ENCODE measurements at regions not wholly inside any gene's neighbourhood (a gene's known extent, or its start where the extent isn't known, plus 50 kb on each side); places are given as distances from the start of the nearest gene placed in this dataset.

GRCh38 chr4:41426539-41426938, 111.4 kb upstream of the LIMCH1 start:
- no peak for TF ChIP-seq NFIC (IDR thresholded peaks at IDR 0.05)
- TF ChIP-seq MAX (IDR thresholded peaks at IDR 0.05): no peak
- TF ChIP-seq TEAD4 (IDR thresholded peaks at IDR 0.05): no peak
- no peak for TF ChIP-seq FOXM1 (IDR thresholded peaks at IDR 0.05; ENCODE audit: borderline replicate concordance, low read depth)
- TF ChIP-seq USF1 (IDR thresholded peaks at IDR 0.05): no peak
- TF ChIP-seq REST (IDR thresholded peaks at IDR 0.05; ENCODE audit: low read depth): no peak
- no peak for TF ChIP-seq TCF12 (IDR thresholded peaks at IDR 0.05; ENCODE audit: low read depth)
- TF ChIP-seq CREB1 (IDR thresholded peaks at IDR 0.05; ENCODE audit: low read depth): no peak
- TF ChIP-seq TAF1 (IDR thresholded peaks at IDR 0.05; ENCODE audit: low read depth): no peak
- no peak for TF ChIP-seq YY1 (IDR thresholded peaks at IDR 0.05; ENCODE audit: low read depth)
- TF ChIP-seq EP300 (IDR thresholded peaks at IDR 0.05; ENCODE audit: borderline replicate concordance): no peak
- no peak for TF ChIP-seq EGR1 (IDR thresholded peaks at IDR 0.05)
- TF ChIP-seq RAD21 (IDR thresholded peaks at IDR 0.05; ENCODE audit: low read depth): no peak
- TF ChIP-seq ZBTB7A (IDR thresholded peaks at IDR 0.05; ENCODE audit: low read depth): no peak

GRCh38 chr4:41427306-41427882, 110.6 kb upstream of the LIMCH1 start:
- TF ChIP-seq NFIC (IDR thresholded peaks at IDR 0.05) (no peak), ZBTB7A (IDR thresholded peaks at IDR 0.05; ENCODE audit: low read depth) (no peak), TEAD4 (IDR thresholded peaks at IDR 0.05) (no peak), RAD21 (IDR thresholded peaks at IDR 0.05; ENCODE audit: low read depth) (no peak), TCF12 (IDR thresholded peaks at IDR 0.05; ENCODE audit: low read depth) (no peak), EP300 (IDR thresholded peaks at IDR 0.05; ENCODE audit: borderline replicate concordance) (no peak), REST (IDR thresholded peaks at IDR 0.05; ENCODE audit: low read depth) (no peak), EGR1 (IDR thresholded peaks at IDR 0.05) (no peak), CEBPB (IDR thresholded peaks at IDR 0.05) (no peak), FOXM1 (IDR thresholded peaks at IDR 0.05; ENCODE audit: borderline replicate concordance, low read depth) (no peak), TAF1 (IDR thresholded peaks at IDR 0.05; ENCODE audit: low read depth) (no peak), USF1 (IDR thresholded peaks at IDR 0.05) (no peak), MAX (IDR thresholded peaks at IDR 0.05) (no peak), CREB1 (IDR thresholded peaks at IDR 0.05; ENCODE audit: low read depth) (no peak), YY1 (IDR thresholded peaks at IDR 0.05; ENCODE audit: low read depth) (no peak)

GRCh38 chr4:41427931-41428600, 109.9 kb upstream of the LIMCH1 start:
- no peak for TF ChIP-seq RAD21 (IDR thresholded peaks at IDR 0.05; ENCODE audit: low read depth)
- TF ChIP-seq TCF12 (IDR thresholded peaks at IDR 0.05; ENCODE audit: low read depth): no peak
- no peak for TF ChIP-seq CREB1 (IDR thresholded peaks at IDR 0.05; ENCODE audit: low read depth)
- no peak for TF ChIP-seq MAX (IDR thresholded peaks at IDR 0.05)
- no peak for TF ChIP-seq YY1 (IDR thresholded peaks at IDR 0.05; ENCODE audit: low read depth)
- no peak for TF ChIP-seq REST (IDR thresholded peaks at IDR 0.05; ENCODE audit: low read depth)
- no peak for TF ChIP-seq CEBPB (IDR thresholded peaks at IDR 0.05)
- no peak for TF ChIP-seq ZBTB7A (IDR thresholded peaks at IDR 0.05; ENCODE audit: low read depth)
- no peak for TF ChIP-seq TEAD4 (IDR thresholded peaks at IDR 0.05)
- TF ChIP-seq EP300 (IDR thresholded peaks at IDR 0.05; ENCODE audit: borderline replicate concordance): no peak
- TF ChIP-seq FOXM1 (IDR thresholded peaks at IDR 0.05; ENCODE audit: borderline replicate concordance, low read depth): no peak
- TF ChIP-seq TAF1 (IDR thresholded peaks at IDR 0.05; ENCODE audit: low read depth): no peak
